ENCODE measurements at regions not wholly inside any gene's neighbourhood (a gene's known extent, or its start where the extent isn't known, plus 50 kb on each side); places are given as distances from the start of the nearest gene placed in this dataset.

- no peak for DNase-seq
Measured at GRCh38 chr15:92565351-92566125, 90.0 kb downstream of the FAM174B start.

GRCh38 chr15:92561754-92562153 lies 93.8 kb downstream of the FAM174B start:
- DNase-seq, result no peak

- no peak for DNase-seq
Measured at GRCh38 chr15:92553317-92553716, 102.3 kb downstream of the FAM174B start.

- no peak for DNase-seq
Measured at GRCh38 chr15:92545996-92546395, 109.6 kb downstream of the FAM174B start.

GRCh38 chr15:92541291-92542200 lies 114.0 kb downstream of the FAM174B start:
- no peak for DNase-seq

GRCh38 chr15:92538115-92538514 lies 117.5 kb downstream of the FAM174B start:
- no peak for DNase-seq

GRCh38 chr15:92533298-92533697 lies 122.3 kb downstream of the FAM174B start:
- no peak for DNase-seq

GRCh38 chr15:92531406-92531805 lies 124.2 kb downstream of the FAM174B start:
- no peak for DNase-seq

GRCh38 chr15:92528736-92529135 lies 126.8 kb downstream of the FAM174B start:
- DNase-seq, result no peak

GRCh38 chr15:92527197-92527596 lies 128.4 kb downstream of the FAM174B start:
- no peak for DNase-seq

GRCh38 chr15:92525758-92526245 lies 129.8 kb downstream of the FAM174B start:
- no peak for DNase-seq

GRCh38 chr15:92524874-92525565 lies 130.6 kb downstream of the FAM174B start:
- DNase-seq, result no peak

- DNase-seq, result no peak
Measured at GRCh38 chr15:92524161-92524560, 130.5 kb downstream of the ST8SIA2 start.

GRCh38 chr15:92523176-92523575 lies 129.5 kb downstream of the ST8SIA2 start:
- DNase-seq, result no peak

- peak; percentile 60 for DNase-seq
Measured at GRCh38 chr15:92521624-92522008, 127.9 kb downstream of the ST8SIA2 start.

GRCh38 chr15:92520914-92521623 lies 127.4 kb downstream of the ST8SIA2 start:
- no peak for DNase-seq

GRCh38 chr15:92519709-92520108 lies 126.0 kb downstream of the ST8SIA2 start:
- DNase-seq, result no peak
